ENCODE measurements at regions not wholly inside any gene's neighbourhood (a gene's known extent, or its start where the extent isn't known, plus 50 kb on each side); places are given as distances from the start of the nearest gene placed in this dataset.

GRCh38 chr9:119712325-119712724 lies 343.1 kb upstream of the BRINP1 start:
- Histone ChIP-seq H3K9me3 (no peaks in the 10 kb centered on the region), H3K27ac (no peak overlapping the region), H3K27me3 (replicated peaks in 1 of 7) (no peaks in the 10 kb centered on the region), H3K4me1 (no peaks in the 10 kb centered on the region), H3K4me3 (no peak overlapping the region), H3K36me3 (no peaks in the 10 kb centered on the region)
- intact Hi-C loops (cut with DNase I; ENCODE audit: low total_unique reads), result no loop called here
- WGBS, 5 donors, result 73 to 94% (median 81%) methylated on average over 1 of the region's 1 CpG
- DNase-seq, result no peak
- TF ChIP-seq CTCF (IDR thresholded peaks at IDR 0.05 in 8 of 11, conservative IDR thresholded peaks at IDR 0.05 in 3 of 11), result no peak
- no peak for TF ChIP-seq POLR2AphosphoS5 (IDR thresholded peaks at IDR 0.05)
- TF ChIP-seq POLR2A (IDR thresholded peaks at IDR 0.05), result no peak

GRCh38 chr9:119709431-119709830 lies 340.2 kb upstream of the BRINP1 start:
- TF ChIP-seq POLR2AphosphoS5 (IDR thresholded peaks at IDR 0.05) (no peak), CTCF (IDR thresholded peaks at IDR 0.05 in 8 of 11, conservative IDR thresholded peaks at IDR 0.05 in 3 of 11) (no peak), POLR2A (IDR thresholded peaks at IDR 0.05) (no peak)
- H3K27me3 ChIP-seq (replicated peaks in 1 of 7), result no peaks in the 10 kb centered on the region
- 79 to 98% (median 88%) methylated on average over 2 of the region's 2 CpGs for WGBS, 5 donors
- no peaks in the 10 kb centered on the region for H3K36me3 ChIP-seq
- H3K27ac ChIP-seq, result no peak overlapping the region
- DNase-seq, result no peak
- no peaks in the 10 kb centered on the region for H3K9me3 ChIP-seq
- H3K4me3 ChIP-seq, result no peak overlapping the region
- intact Hi-C loops (cut with DNase I; ENCODE audit: low total_unique reads), result no loop called here
- H3K4me1 ChIP-seq, result no peaks in the 10 kb centered on the region

GRCh38 chr9:119707228-119707845 lies 338.1 kb upstream of the BRINP1 start:
- Histone ChIP-seq H3K27ac (no peak overlapping the region), H3K4me1 (no peaks in the 10 kb centered on the region), H3K36me3 (no peaks in the 10 kb centered on the region), H3K27me3 (replicated peaks in 1 of 7) (no peaks in the 10 kb centered on the region), H3K4me3 (no peak overlapping the region), H3K9me3 (no peaks in the 10 kb centered on the region)
- intact Hi-C loops (cut with DNase I; ENCODE audit: low total_unique reads), result no loop called here
- TF ChIP-seq POLR2AphosphoS5 (IDR thresholded peaks at IDR 0.05) (no peak), POLR2A (IDR thresholded peaks at IDR 0.05) (no peak), CTCF (IDR thresholded peaks at IDR 0.05 in 8 of 11, conservative IDR thresholded peaks at IDR 0.05 in 3 of 11) (no peak)
- 81 to 88% (median 82%) methylated on average over 4 of the region's 4 CpGs for WGBS, 5 donors
- no peak for DNase-seq

- no peak for DNase-seq
- intact Hi-C loops (cut with DNase I; ENCODE audit: low total_unique reads), result no loop called here
- Histone ChIP-seq H3K4me1 (no peaks in the 10 kb centered on the region), H3K36me3 (no peaks in the 10 kb centered on the region), H3K27me3 (replicated peaks in 1 of 7) (no peaks in the 10 kb centered on the region), H3K4me3 (no peak overlapping the region), H3K9me3 (no peaks in the 10 kb centered on the region), H3K27ac (no peak overlapping the region)
- WGBS, 5 donors, result 75 to 96% (median 90%) methylated on average over 1 of the region's 1 CpG
- no peak for TF ChIP-seq POLR2A (IDR thresholded peaks at IDR 0.05)
- TF ChIP-seq CTCF (IDR thresholded peaks at IDR 0.05 in 8 of 11, conservative IDR thresholded peaks at IDR 0.05 in 3 of 11), result no peak
Measured at GRCh38 chr9:119701651-119702050, 332.4 kb upstream of the BRINP1 start.

Measured in spleen (tissue), 11 donors.